CD8-positive, alpha-beta memory T cell (primary cell): ENCODE measurements at regions not wholly inside any gene's neighbourhood (a gene's known extent, or its start where the extent isn't known, plus 50 kb on each side); places are given as distances from the start of the nearest gene placed in this dataset.
A peak's percentile ranks its signal among the peaks of the same experiment; 100 is the strongest.

Experiments
- CTCF ChIA-PET: fragments of 350-600 bp; sonication (Branson Sonifier 250); formaldehyde crosslinking; loops from one replicate; lab custom pipeline; 2021; ENCODE audit warnings: antibody characterized with exemption; lab: Charles Lee
- POLR2A ChIA-PET: fragments of 350-600 bp; sonication (Branson Sonifier 250); formaldehyde crosslinking; loops from one replicate; lab custom pipeline; 2021; ENCODE audit warnings: antibody characterized with exemption; lab: Charles Lee
- DNase-seq, 5 donors: peaks; one replicate each; pipeline versions ENCODE4 v3.0.0 to v3.0.0-alpha.2; 2020 to 2022; ENCODE audit warnings: mixed read lengths in 1 of 5
- H3K27ac ChIP-seq: one replicate; pipeline ENCODE4 v1.7.0; 2013; ENCODE audit warnings: low read depth, mild to moderate bottlenecking, low read length, moderate library complexity
- H3K27me3 ChIP-seq: 2 replicates; pipeline ENCODE4 v1.7.0; 2013; ENCODE audit warnings: low read length, mild to moderate bottlenecking; ENCODE audit not compliant: insufficient read depth, poor library complexity, severe bottlenecking
- H3K36me3 ChIP-seq: 2 replicates; pipeline ENCODE4 v1.7.0; 2013; ENCODE audit warnings: mild to moderate bottlenecking, low read length, moderate library complexity; ENCODE audit not compliant: insufficient read depth
- H3K4me1 ChIP-seq: 2 replicates; pipeline ENCODE4 v1.7.0; 2013; ENCODE audit warnings: mild to moderate bottlenecking, low read length, moderate library complexity; ENCODE audit not compliant: insufficient read depth
- H3K4me3 ChIP-seq: 2 replicates; pipeline ENCODE4 v1.7.0; 2013; ENCODE audit warnings: mild to moderate bottlenecking, low read length
- H3K9me3 ChIP-seq: 2 replicates; pipeline ENCODE4 v1.7.0; 2013; ENCODE audit warnings: mild to moderate bottlenecking, low read length
- H3K27ac Mint-ChIP-seq, 8 donors: one replicate each; pipeline ENCODE4 v1.8.0; 2020 to 2021; ENCODE audit warnings: mixed read lengths in 8 of 8, mild to moderate bottlenecking in 6 of 8, inconsistent platforms in 3 of 8, moderate library complexity in 3 of 8
- H3K27me3 Mint-ChIP-seq, 2 donors: one replicate each; pipeline ENCODE4 v1.8.0; 2020 to 2021; ENCODE audit warnings: mixed read lengths in 2 of 2, mild to moderate bottlenecking in 1 of 2, moderate library complexity in 1 of 2
- H3K36me3 Mint-ChIP-seq, 3 donors: one replicate each; pipeline ENCODE4 v1.8.0; 2020 to 2021; ENCODE audit warnings: mixed read lengths in 3 of 3, inconsistent platforms in 1 of 3, mild to moderate bottlenecking in 1 of 3
- H3K4me1 Mint-ChIP-seq, 3 donors: one replicate each; pipeline ENCODE4 v1.8.0; 2020 to 2021; ENCODE audit warnings: mixed read lengths in 3 of 3, inconsistent platforms in 1 of 3, mild to moderate bottlenecking in 1 of 3
- H3K4me3 Mint-ChIP-seq, 7 donors: one replicate each; pipeline ENCODE4 v1.8.0; 2020 to 2021; ENCODE audit warnings: mixed read lengths in 7 of 7, mild to moderate bottlenecking in 6 of 7, moderate library complexity in 4 of 7, inconsistent platforms in 2 of 7
- H3K9me3 Mint-ChIP-seq, 5 donors: one replicate each; pipeline ENCODE4 v1.8.0; 2020 to 2022; ENCODE audit warnings: mixed read lengths in 5 of 5, mild to moderate bottlenecking in 3 of 5, moderate library complexity in 2 of 5, inconsistent platforms in 1 of 5

DNA sequence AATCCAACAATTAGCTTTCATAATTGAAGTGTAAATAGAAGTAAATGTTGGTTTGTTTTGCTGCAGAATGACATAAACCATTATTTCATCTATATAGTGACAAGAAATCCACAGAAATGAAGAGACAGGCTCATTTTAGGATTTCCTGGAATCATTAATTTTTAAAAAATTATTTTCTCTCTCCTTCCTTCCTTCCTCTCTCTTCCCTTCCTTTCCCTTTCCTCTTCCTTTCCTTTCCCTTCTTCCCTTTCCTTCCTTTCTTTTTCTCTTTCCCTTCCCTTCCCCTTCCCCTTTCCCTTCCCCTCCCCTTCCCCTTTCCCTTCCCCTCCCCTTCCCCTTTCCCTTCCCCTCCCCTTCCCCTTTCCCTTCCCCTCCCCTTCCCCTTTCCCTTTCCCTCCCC is 51.2 kb upstream of the KMT2C start:
- Histone ChIP-seq H3K27me3 (no peaks in the 10 kb centered on the region), H3K36me3 (no peaks in the 10 kb centered on the region), H3K4me1 (no peaks in the 10 kb centered on the region), H3K9me3 (no peaks in the 10 kb centered on the region), H3K27ac (no peak overlapping the region), H3K4me3 (no peak overlapping the region)
- Mint-ChIP-seq H3K4me1 (no peaks in the 10 kb centered on the region), H3K27ac (no peak overlapping the region), H3K4me3 (no peak overlapping the region), H3K36me3 (no peaks in the 10 kb centered on the region), H3K9me3 (no peaks in the 10 kb centered on the region), H3K27me3 (peaks cover 0 to 7% of the 10 kb centered on the region in 2 donors)
- ChIA-PET POLR2A (no interaction called here), CTCF (interaction anchor here (0.5 kb wide), 1 partner anchor 13 kb away, joined by 4 read pairs; no protein-coding TSS in a partner anchor)
- DNase-seq, result no peak

DNA sequence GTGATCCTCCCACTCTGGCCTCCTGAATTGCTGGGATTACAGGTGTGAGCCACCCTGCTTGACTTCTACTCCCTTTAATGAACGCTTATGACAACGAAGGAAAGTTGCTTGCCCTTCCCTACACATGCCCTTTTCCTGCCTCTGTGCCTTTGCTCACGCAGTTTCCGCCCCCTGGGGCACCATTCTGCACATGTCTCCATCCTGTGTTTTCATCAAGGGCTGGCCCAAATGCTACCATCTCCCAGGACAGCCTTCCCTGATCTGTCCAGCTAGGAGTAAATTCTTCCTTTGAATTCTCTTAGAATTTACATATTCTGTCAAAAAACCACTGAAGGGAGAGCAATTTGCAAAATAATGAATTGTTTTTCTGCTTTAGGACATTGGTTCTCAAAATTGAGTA is 50.0 kb upstream of the KMT2C start:
- Mint-ChIP-seq H3K4me1 (no peaks in the 10 kb centered on the region), H3K27me3 (peaks cover 0 to 7% of the 10 kb centered on the region in 2 donors), H3K9me3 (no peaks in the 10 kb centered on the region), H3K4me3 (no peak overlapping the region), H3K27ac (peak overlapping the region in 1 of 8 donors; percentile 42), H3K36me3 (no peaks in the 10 kb centered on the region)
- no peaks in the 10 kb centered on the region for H3K27me3 ChIP-seq
- no peaks in the 10 kb centered on the region for H3K4me1 ChIP-seq
- ChIA-PET CTCF (no interaction called here), POLR2A (no interaction called here)
- no peak overlapping the region for H3K27ac ChIP-seq
- no peaks in the 10 kb centered on the region for H3K9me3 ChIP-seq
- no peak overlapping the region for H3K4me3 ChIP-seq
- H3K36me3 ChIP-seq, result no peaks in the 10 kb centered on the region
- no peak for DNase-seq
